WTC11 (cell line): ENCODE measurements at regions not wholly inside any gene's neighbourhood (a gene's known extent, or its start where the extent isn't known, plus 50 kb on each side); places are given as distances from the start of the nearest gene placed in this dataset.

Source experiments
- ATF1 ChIP-seq: sonication (generic); formaldehyde crosslinking; IDR thresholded peaks from 2 replicates; pipeline ENCODE4 v1.8.1; 2023; ENCODE audit warnings: mild to moderate bottlenecking, moderate library complexity, missing genetic modification reagents
- CTCF ChIP-seq: fragments of 200-600 bp; IDR thresholded peaks from 2 replicates; pipeline ENCODE4 v1.8.0; 2022; ENCODE audit warnings: antibody characterized with exemption

DNA sequence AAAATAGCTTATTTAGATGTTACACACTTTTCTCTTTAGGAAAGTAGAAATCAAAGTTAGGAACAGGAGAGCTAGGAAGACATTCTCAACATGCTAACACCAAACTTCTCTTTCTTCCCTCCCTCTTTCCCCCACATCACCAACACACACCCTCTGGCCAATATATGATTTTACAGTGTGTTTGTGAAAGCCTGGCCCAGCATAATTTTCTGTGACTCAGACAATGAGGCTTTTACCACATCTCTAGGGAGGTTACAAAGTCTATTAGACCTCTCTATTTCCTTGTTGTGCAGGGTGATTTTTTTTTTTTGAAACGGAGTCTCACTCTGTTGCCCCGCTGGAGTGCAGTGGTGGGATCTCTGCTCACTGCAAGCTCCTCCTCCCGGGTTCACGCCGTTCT, 189.9 kb downstream of the AASDH start:
- TF ChIP-seq CTCF, result no peak
- no peak for TF ChIP-seq ATF1 (CRISPR knock-in tag)
